Stimulated activated naive CD8-positive, alpha-beta T cell treated with anti-CD3 and anti-CD28 coated beads, Interleukin-15, amount 100 ng/mL, for 72 hours (primary cell): ENCODE measurements at regions not wholly inside any gene's neighbourhood (a gene's known extent, or its start where the extent isn't known, plus 50 kb on each side); places are given as distances from the start of the nearest gene placed in this dataset.
A peak's percentile ranks its signal among the peaks of the same experiment; 100 is the strongest.

ENCODE experiments used
- ATAC-seq: fragments of 150-1000 bp; cut with Tn5 transposase; 2 replicates; pipeline ENCODE4 v1.10.0; 2021; ENCODE audit warnings: mild to moderate bottlenecking, moderate library complexity
- DNase-seq, 2 donors: peaks; one replicate each; pipeline ENCODE4 v3.0.0; 2021 to 2022
- H3K27ac Mint-ChIP-seq, 2 donors: one replicate each; pipeline ENCODE4 v1.8.0; 2022; ENCODE audit warnings: mild to moderate bottlenecking in 2 of 2, mixed read lengths in 2 of 2, moderate library complexity in 2 of 2
- H3K27me3 Mint-ChIP-seq: one replicate; pipeline ENCODE4 v1.8.0; 2022; ENCODE audit warnings: mixed read lengths
- H3K4me1 Mint-ChIP-seq: one replicate; pipeline ENCODE4 v1.8.0; 2022; ENCODE audit warnings: mild to moderate bottlenecking, mixed read lengths
- H3K4me3 Mint-ChIP-seq, 2 donors: one replicate each; pipeline ENCODE4 v1.8.0; 2022; ENCODE audit warnings: mild to moderate bottlenecking in 2 of 2, mixed read lengths in 2 of 2, moderate library complexity in 1 of 2
- H3K9me3 Mint-ChIP-seq, 2 donors: one replicate each; pipeline ENCODE4 v1.8.0; 2022; ENCODE audit warnings: mixed read lengths in 2 of 2

DNA sequence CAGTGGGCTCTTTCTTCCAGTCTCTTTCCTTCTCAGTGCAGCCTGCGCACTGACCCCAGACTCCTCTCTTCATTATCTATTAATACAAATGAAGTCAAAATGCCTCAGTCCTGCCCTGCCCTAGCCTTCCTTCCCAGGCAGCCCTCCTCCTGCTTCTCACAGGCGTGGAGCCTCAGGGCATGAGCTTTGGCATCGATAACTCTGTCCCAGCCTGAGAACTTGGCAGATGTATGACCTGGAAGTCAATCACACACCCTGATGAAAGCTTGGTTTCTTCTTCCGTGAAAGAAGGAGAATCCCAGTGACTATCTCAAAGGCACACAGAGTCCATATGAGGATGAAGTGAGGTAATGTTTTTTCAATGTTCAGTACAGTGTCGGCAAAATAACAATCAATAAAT, 600.7 kb upstream of the ID2 start:
- Mint-ChIP-seq H3K4me1 (peaks cover 6% of the 10 kb centered on the region), H3K27ac (no peak overlapping the region), H3K9me3 (peaks cover 21 to 24% of the 10 kb centered on the region in 2 donors), H3K4me3 (no peak overlapping the region), H3K27me3 (no peaks in the 10 kb centered on the region)
- no peak for DNase-seq
- no peak for ATAC-seq

DNA sequence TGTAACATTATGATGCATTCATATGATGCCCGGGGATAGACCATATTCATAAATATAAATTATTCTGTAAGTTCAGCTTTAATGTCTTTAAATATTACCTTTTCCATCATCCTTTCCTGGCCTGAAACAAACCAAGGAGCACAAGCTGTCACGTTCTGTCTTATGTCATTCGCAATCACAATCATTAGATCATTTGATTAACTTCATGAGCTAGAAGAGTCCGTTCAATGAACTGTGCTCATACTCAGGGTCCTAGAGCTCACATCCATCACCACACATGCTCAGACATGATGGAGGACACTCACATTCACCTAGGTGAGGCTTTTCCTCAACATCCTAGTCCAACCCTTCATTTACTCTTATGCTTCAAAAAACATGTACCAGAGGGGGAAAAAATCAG, 599.0 kb upstream of the ID2 start:
- Mint-ChIP-seq H3K4me1 (no peaks in the 10 kb centered on the region), H3K27ac (no peak overlapping the region), H3K4me3 (no peak overlapping the region), H3K9me3 (peaks cover 8% of the 10 kb centered on the region in 2 donors), H3K27me3 (no peaks in the 10 kb centered on the region)
- no peak for ATAC-seq
- DNase-seq = no peak

DNA sequence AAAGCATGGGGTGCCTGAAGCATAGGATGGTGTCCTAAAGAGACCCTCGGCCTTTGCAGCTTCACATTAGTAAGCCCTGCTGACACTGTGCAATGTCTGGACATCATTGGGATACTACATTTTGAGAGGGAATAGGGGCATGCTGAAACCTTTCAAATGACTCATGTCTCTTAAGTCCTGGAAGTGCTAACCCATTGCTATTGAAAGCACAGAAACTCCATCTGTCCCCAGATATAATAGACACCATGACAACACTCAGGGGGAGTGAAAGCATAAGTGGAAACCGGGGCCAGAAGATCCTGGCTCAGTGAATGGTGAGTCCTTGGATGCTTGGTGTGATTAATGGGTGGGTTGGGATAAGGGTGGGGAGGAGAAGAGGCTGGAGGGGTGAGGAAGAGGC, 595.5 kb upstream of the ID2 start:
- no peak for DNase-seq
- no peak overlapping the region for H3K27ac Mint-ChIP-seq
- no peak overlapping the region for H3K4me3 Mint-ChIP-seq
- no peak for ATAC-seq
- no peaks in the 10 kb centered on the region for H3K9me3 Mint-ChIP-seq
- no peaks in the 10 kb centered on the region for H3K27me3 Mint-ChIP-seq
- no peaks in the 10 kb centered on the region for H3K4me1 Mint-ChIP-seq

DNA sequence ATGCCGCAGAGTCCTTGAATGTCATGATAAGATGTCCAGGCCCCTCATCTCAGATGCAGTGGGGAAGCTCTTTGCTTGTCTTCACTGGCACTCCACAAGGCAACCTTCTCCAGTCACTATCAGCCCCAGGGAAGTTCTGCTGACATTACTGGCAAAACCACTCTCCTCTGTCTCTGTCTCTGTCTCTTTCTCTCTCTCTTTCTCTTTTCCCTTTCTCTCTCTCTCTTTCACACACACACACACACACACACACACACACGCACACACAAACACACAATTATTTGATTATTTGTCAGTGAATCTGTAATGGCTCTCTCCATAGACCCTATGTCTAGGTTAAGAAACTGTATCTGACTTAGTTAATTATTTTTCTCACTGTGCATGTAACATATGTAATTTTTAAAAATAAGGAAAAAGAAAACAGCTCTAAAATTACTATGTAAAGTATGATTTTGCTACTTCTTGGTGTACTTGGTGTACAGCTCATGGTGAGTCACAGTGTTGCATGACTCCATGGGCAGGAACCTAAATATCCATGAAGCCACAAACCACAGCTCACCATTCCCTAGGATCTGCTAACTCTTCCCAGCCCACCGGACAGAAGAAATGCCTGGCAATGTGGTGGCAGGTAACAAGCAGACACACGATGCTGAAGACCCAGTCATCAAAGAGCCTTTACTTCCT, 594.9 kb upstream of the ID2 start:
- Mint-ChIP-seq H3K9me3 (no peaks in the 10 kb centered on the region), H3K4me3 (no peak overlapping the region), H3K4me1 (no peaks in the 10 kb centered on the region), H3K27me3 (no peaks in the 10 kb centered on the region), H3K27ac (no peak overlapping the region)
- DNase-seq = no peak
- ATAC-seq = no peak

DNA sequence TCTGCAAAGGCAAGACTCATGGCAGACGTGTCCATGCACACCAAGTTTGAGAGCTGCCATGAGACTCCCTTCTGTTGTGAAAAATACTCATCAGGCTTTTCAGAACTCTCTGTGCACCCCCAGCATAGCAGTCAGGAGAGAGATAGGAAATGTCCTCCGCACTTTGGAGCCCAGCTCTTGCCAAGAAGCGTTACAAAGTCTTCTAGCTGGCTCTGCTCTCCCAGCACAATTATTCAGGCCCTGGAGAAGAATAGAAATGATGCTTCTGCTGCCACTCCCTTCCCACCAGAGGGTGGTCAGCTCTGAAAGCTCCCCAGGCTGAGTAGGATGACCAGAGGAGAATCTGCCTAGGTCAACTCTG, 594.4 kb upstream of the ID2 start:
- H3K27ac Mint-ChIP-seq = no peak overlapping the region
- ATAC-seq = no peak
- no peak for DNase-seq

DNA sequence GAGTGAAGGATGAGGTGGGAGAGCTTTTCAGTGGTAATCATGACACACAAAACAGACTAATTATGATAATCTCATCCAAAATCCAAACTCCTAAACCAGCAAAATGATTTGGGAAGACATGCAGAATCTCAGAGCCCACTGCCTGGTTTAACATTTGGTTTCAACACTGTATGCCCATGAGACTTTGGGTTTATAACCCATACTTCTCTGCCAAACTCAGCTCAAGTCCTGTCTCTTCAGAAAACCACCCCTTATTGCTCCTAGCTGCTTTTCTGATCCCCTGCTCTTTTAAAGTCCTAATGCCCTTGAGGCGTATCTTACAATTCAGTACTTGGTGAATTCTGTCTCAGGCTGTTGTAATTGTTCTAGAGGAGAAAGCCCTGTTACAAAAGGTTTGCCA, 593.0 kb upstream of the ID2 start:
- H3K27ac Mint-ChIP-seq = no peak overlapping the region
- H3K27me3 Mint-ChIP-seq = no peaks in the 10 kb centered on the region
- ATAC-seq (no peak), DNase-seq (no peak)
- H3K9me3 Mint-ChIP-seq = no peaks in the 10 kb centered on the region
- H3K4me3 Mint-ChIP-seq = no peak overlapping the region
- no peaks in the 10 kb centered on the region for H3K4me1 Mint-ChIP-seq

More for the DNA sequence above, 594.4 kb upstream of the ID2 start:
- no peaks in the 10 kb centered on the region for H3K27me3 Mint-ChIP-seq
- H3K4me1 Mint-ChIP-seq = no peaks in the 10 kb centered on the region
- H3K4me3 Mint-ChIP-seq = no peak overlapping the region
- no peaks in the 10 kb centered on the region for H3K9me3 Mint-ChIP-seq

DNA sequence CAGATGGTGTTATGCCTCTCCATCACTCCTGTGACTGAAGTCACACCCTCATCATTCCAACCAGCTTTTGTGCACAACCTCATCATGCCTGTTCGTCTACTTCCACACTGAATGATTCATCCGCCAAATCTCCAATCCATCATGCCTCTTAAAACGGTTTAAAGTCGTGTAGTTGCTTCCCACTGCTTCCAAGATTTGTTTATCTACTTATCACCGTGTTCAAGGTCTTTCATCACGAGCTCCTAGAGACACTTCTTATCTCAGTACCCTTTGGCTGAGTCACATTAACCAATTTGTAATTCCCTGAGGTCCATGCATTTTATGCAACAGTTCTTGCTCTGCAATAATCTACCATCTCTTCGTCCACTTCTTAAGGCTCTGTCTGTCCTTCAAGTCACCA, 592.3 kb upstream of the ID2 start:
- DNase-seq (no peak), ATAC-seq (no peak)
- Mint-ChIP-seq H3K27me3 (no peaks in the 10 kb centered on the region), H3K9me3 (no peaks in the 10 kb centered on the region), H3K4me1 (no peaks in the 10 kb centered on the region), H3K27ac (no peak overlapping the region), H3K4me3 (no peak overlapping the region)

DNA sequence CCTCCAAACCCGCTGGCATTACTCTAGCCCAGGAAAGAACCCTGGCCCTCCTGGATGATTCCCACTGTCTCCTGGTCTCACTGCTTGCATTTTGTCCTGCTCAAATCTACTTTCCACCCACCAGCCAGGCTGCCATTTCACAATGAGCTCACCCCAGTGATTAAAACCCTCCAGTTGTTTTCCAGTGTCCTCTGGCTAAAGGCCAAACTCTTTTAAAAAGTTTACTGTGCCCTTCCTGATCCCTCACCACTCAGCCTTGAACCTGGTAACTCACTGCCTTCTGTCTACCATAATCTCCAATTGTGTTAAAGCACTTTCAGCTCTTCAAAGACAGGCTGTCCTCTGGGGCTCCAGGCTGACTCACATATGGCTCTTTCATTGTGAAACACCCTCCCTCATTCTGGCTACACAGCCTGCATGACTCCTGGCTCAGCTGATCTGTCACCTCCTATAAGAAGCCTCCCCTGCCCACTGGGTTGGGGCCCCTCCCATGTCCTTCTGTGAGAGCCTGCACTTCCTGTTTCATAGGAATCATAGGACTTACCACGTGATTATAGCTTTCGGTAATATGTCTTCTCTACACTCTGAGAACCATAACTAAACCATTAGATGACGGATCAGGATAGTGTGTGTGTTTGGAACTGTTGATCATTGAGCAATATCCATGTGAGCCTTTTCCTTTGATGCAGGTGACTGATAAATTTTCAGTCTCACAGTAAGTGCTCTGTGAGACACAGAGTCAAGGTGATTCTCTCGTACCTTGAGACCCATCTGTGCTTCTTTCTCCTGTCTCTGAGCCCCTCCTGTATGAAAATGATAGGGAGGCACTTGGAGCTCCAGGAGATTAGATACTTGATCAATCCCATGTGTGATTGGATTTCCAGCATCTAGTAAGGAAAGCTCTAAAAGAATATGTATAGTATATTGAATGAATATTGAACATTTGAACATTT, 590.8 kb upstream of the ID2 start:
- Mint-ChIP-seq H3K27ac (no peak overlapping the region), H3K9me3 (no peaks in the 10 kb centered on the region), H3K27me3 (no peaks in the 10 kb centered on the region), H3K4me1 (no peaks in the 10 kb centered on the region), H3K4me3 (no peak overlapping the region)
- ATAC-seq (peak; percentile 100), DNase-seq (peak; percentile 39 to 73)

DNA sequence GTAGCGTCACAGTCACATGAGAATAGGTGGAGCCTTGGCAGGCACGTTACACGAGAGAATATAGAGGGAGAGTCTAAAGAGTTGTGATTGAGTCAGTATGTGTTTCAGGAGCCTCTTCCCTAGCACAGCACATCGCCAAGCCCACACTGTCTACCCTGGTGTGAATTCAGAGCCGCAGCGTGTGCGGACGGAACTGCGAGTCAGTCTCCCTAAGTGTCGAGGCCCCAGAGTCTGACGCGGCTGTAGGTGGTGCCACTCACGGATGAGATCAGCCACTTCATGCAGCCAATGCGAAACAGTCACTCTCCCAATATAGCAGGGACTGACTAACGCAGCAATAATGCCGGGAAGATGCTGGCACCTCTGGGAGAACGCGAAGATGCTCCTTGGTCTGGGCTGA, 587.3 kb upstream of the ID2 start:
- ATAC-seq (no peak), DNase-seq (no peak)
- no peak overlapping the region for H3K4me3 Mint-ChIP-seq
- H3K9me3 Mint-ChIP-seq = no peaks in the 10 kb centered on the region
- H3K4me1 Mint-ChIP-seq = no peaks in the 10 kb centered on the region
- no peaks in the 10 kb centered on the region for H3K27me3 Mint-ChIP-seq
- no peak overlapping the region for H3K27ac Mint-ChIP-seq

DNA sequence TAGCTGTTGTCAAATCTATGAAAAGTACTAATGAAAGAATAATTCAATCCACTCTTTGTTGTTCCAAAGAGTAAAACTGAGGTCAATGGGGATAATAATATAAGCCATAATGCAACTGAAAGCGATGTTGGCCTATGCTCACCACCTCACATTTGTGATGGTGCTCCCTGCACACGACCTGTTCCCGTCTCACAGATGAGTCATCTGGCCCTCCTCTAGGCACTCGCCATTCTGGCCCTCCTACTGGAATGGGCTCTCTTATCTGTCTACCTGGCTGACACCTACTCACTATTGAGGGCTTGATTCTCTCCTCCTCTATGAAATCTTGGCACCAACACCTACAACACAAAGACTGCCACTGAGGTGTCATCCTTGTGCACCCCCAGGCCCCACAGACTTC, 585.9 kb upstream of the ID2 start:
- no peak overlapping the region for H3K27ac Mint-ChIP-seq
- H3K4me3 Mint-ChIP-seq = no peak overlapping the region
- no peaks in the 10 kb centered on the region for H3K4me1 Mint-ChIP-seq
- no peaks in the 10 kb centered on the region for H3K27me3 Mint-ChIP-seq
- DNase-seq (no peak), ATAC-seq (no peak)
- no peaks in the 10 kb centered on the region for H3K9me3 Mint-ChIP-seq

DNA sequence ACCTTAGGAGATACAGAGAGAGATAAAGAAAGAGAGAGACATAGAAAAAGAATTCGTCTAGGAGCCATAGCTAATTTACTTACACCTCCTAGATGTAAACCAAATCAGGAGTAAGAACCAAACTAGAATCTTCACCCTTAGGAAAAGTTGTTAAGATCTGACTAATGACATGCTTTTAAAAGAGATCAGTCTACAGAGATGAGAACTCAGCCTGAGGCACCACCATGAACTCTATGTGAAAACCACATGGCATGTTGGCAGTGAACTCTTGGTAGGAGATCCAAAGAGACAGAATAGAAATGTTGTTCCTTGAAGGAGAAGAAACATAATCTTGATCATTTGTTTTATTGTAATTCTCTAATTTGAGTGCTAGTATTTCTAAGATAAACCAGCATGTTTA, 585.4 kb upstream of the ID2 start:
- Mint-ChIP-seq H3K27ac (no peak overlapping the region), H3K4me3 (no peak overlapping the region), H3K27me3 (no peaks in the 10 kb centered on the region), H3K9me3 (no peaks in the 10 kb centered on the region), H3K4me1 (no peaks in the 10 kb centered on the region)
- DNase-seq (no peak), ATAC-seq (no peak)

DNA sequence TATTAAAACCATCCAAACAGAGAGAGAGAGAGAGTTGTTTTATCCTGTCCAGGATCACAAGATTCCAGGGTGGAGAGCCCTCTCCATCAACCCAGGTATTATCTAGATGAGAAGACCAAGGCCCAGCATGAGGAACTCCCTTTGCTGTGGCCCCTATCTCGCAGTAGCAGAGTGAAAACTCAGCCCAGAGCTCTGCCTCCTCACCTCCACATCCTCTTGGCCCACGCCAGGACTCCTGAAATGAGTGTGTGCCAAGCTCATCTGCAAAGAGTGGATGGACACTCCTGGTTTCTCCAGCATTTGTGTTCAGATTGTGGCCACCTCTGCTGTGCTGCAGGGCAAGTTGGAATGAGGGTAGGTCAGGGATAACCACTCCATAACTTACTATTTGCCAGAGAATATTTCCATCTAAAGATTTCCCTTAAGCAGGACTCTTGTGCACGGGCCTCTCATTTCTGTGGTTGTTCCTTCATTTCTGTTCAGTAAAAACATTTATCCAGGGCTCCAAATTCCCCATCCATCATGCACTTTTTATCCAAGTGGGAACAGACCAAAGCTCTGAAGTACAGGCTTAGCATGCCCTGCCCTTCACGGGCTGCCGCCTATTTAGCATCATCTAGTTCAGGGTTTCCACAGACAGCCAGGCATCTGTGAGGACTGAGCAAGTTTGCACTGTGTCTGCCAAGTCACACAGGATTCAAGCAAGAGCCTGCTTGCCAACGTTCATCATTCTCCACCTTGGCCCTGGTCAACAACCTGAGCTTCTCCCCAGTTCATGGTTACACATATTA, 583.2 kb upstream of the ID2 start:
- no peaks in the 10 kb centered on the region for H3K9me3 Mint-ChIP-seq
- ATAC-seq (no peak), DNase-seq (no peak)
- no peaks in the 10 kb centered on the region for H3K4me1 Mint-ChIP-seq
- H3K27me3 Mint-ChIP-seq = no peaks in the 10 kb centered on the region
- H3K4me3 Mint-ChIP-seq = no peak overlapping the region
- no peak overlapping the region for H3K27ac Mint-ChIP-seq

DNA sequence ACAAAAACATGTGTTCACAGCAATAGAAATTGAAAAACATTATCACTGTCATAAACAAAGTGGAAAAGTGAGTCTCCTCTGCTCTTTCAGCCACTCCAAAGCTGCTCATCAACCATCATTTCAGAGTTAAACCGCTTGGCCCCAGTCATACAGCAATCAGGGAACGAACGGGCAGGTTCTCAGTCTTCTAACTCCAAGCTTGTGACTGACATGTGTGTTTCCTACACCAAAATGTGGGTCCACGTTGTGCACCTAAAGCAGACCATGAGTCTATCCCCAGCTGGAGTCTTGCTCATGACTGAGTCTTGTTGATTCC, 582.6 kb upstream of the ID2 start:
- H3K4me1 Mint-ChIP-seq = no peaks in the 10 kb centered on the region
- DNase-seq (no peak), ATAC-seq (no peak)
- H3K9me3 Mint-ChIP-seq = no peaks in the 10 kb centered on the region
- no peak overlapping the region for H3K4me3 Mint-ChIP-seq
- no peaks in the 10 kb centered on the region for H3K27me3 Mint-ChIP-seq
- H3K27ac Mint-ChIP-seq = no peak overlapping the region

DNA sequence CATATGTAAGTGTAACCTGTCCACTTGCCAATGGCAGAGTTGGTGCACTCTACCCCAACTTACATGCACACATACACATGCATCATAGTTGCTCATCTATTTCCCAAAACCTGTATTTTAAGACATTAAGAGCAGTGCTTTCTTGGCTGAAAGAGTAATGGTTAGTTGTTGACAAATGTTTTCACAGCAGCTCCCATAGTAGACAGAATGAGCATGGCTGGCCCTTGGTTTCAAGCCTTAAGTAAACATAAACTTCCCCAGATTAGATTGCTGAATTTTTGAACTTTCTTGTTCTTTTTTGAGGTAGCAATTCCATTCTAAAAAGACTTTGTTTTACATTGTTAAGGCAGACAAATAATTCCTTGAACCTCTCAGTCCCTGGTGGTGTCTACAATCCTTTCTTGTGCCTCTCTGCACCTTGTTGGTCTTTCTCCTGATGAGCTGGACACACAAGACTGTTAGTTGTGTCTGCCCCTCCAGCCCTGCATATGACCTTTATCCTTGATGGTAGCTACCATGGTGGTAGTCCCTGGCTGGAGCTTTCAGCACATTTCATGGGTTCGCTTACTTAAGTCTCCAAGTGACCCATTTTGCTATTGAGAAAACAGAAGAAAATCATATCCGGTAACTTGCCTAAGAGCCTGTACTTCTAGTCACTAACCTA, 580.1 kb upstream of the ID2 start:
- Mint-ChIP-seq H3K4me1 (no peaks in the 10 kb centered on the region), H3K27me3 (peaks cover 16% of the 10 kb centered on the region), H3K9me3 (no peaks in the 10 kb centered on the region), H3K4me3 (no peak overlapping the region), H3K27ac (no peak overlapping the region)
- no peak for ATAC-seq
- no peak for DNase-seq

DNA sequence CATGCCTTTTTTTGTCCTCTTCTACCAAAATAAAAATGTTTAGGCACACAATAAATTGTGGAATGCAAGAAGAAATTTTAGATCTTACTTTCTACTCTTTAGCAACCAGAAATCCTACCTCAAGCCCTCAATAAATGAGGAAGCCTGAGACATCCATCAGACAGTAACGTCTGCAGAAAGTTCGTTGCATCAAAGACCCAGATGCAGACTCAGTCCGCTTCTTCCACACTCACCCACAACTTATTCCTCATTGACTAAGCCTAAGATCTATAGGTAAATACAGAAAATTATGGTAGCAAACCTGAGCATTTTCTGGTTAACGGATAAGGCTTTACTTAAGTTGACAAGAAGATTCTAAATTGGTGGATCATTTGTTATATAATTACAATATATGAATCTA, 579.4 kb upstream of the ID2 start:
- Mint-ChIP-seq H3K4me3 (no peak overlapping the region), H3K9me3 (no peaks in the 10 kb centered on the region), H3K27ac (no peak overlapping the region), H3K27me3 (peaks cover 16% of the 10 kb centered on the region), H3K4me1 (no peaks in the 10 kb centered on the region)
- no peak for DNase-seq
- ATAC-seq = no peak
